Breast epithelium (tissue), 3 donors: ENCODE measurements at regions not wholly inside any gene's neighbourhood (a gene's known extent, or its start where the extent isn't known, plus 50 kb on each side); places are given as distances from the start of the nearest gene placed in this dataset.

Experiments used
- POLR2A ChIP-seq: fragments of 450-650 bp; IDR thresholded peaks from one replicate; pipeline ENCODE4 v1.6.1; 2016; ENCODE audit warnings: antibody characterized with exemption, mild to moderate bottlenecking, moderate library complexity
- TF ChIP-seq, protein P1 (sequence below), 3 donors: fragments of 450-650 bp; IDR thresholded peaks; one replicate each; pipeline ENCODE4 v1.5.1; 2016 to 2017; ENCODE audit warnings: antibody characterized with exemption in 3 of 3, mild to moderate bottlenecking in 3 of 3, moderate library complexity in 3 of 3

DNA sequence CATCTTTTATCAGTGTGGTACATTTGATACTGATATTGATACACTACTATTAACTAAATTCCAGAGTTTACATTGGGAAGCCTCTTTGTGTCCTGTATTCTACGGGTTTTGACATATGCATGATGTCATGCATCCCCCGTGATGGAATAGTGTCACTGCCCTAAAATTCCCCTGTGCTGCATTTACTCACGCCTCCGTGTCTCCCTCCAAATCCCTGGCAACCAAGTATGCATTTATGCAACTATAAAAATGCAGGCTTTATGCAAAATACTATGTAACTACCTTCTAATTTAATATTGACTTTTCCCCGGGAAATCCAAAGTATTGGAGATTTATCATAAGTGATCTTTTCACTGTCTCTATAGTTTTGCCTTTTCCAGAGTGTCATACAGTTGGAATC is 453.7 kb upstream of the RUNX1 start:
- TF ChIP-seq, protein P1, sequence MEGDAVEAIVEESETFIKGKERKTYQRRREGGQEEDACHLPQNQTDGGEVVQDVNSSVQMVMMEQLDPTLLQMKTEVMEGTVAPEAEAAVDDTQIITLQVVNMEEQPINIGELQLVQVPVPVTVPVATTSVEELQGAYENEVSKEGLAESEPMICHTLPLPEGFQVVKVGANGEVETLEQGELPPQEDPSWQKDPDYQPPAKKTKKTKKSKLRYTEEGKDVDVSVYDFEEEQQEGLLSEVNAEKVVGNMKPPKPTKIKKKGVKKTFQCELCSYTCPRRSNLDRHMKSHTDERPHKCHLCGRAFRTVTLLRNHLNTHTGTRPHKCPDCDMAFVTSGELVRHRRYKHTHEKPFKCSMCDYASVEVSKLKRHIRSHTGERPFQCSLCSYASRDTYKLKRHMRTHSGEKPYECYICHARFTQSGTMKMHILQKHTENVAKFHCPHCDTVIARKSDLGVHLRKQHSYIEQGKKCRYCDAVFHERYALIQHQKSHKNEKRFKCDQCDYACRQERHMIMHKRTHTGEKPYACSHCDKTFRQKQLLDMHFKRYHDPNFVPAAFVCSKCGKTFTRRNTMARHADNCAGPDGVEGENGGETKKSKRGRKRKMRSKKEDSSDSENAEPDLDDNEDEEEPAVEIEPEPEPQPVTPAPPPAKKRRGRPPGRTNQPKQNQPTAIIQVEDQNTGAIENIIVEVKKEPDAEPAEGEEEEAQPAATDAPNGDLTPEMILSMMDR (IDR thresholded peaks at IDR 0.05), result no peak
- no peak for TF ChIP-seq POLR2A
